Left ventricle myocardium inferior (tissue), 1 donor: ENCODE measurements at regions not wholly inside any gene's neighbourhood (a gene's known extent, or its start where the extent isn't known, plus 50 kb on each side); places are given as distances from the start of the nearest gene placed in this dataset.

Experiments
- DNase-seq: peaks from one replicate; pipeline ENCODE4 v3.0.0-alpha.2; 2020
- H3K27ac ChIP-seq: fragments of 200-600 bp; replicated peaks from 2 replicates; pipeline ENCODE4 v1.8.0; 2021
- H3K27me3 ChIP-seq: fragments of 200-600 bp; 2 replicates; pipeline ENCODE4 v1.8.0; 2021; ENCODE audit warnings: low read depth
- H3K36me3 ChIP-seq: fragments of 200-600 bp; 2 replicates; pipeline ENCODE4 v1.8.0; 2021
- H3K4me1 ChIP-seq: fragments of 200-600 bp; 2 replicates; pipeline ENCODE4 v1.8.0; 2021
- H3K4me3 ChIP-seq: fragments of 200-600 bp; 2 replicates; pipeline ENCODE4 v1.8.0; 2021; ENCODE audit warnings: mild to moderate bottlenecking, moderate library complexity
- H3K9me3 ChIP-seq: fragments of 200-600 bp; replicated peaks from 2 replicates; pipeline ENCODE4 v1.8.0; 2021
- intact Hi-C: fragments of 100-400 bp; cut with micrococcal nuclease; formaldehyde crosslinking; loops from one replicate; pipeline ENCODE4 v1.11.0; 2022
- TF ChIP-seq, protein P1 (sequence below): fragments of 200-600 bp; IDR thresholded peaks from 2 replicates; pipeline ENCODE4 v1.8.0; 2021; ENCODE audit warnings: antibody characterized with exemption, mild to moderate bottlenecking, borderline replicate concordance
- donor health status: DM: no; HTN: yes; CAD: no; lungs with severe emphysema.

DNA sequence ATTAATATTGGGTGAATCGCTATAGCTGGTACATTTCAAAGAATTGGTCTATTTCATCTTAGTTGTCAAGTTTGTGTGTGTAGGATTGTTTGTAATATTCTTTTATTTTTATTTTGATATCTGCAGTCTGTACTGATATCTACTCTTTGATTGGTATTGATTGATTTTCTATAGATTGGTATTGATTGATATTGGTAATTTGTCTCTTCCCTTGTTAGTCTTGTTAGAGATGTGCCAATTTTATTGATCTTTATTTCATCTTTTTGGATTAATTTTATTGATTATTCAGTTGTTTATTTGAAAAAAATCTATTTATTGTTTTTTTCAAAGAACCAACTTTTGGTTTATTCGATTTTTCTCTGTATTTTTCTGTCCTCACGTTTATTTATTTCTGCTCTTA, 61.4 kb downstream of the TM2D3 start:
- Histone ChIP-seq H3K9me3 (peaks cover 18% of the 10 kb centered on the region), H3K27ac (no peak overlapping the region), H3K4me3 (no peak overlapping the region), H3K36me3 (no peaks in the 10 kb centered on the region), H3K4me1 (no peaks in the 10 kb centered on the region), H3K27me3 (no peaks in the 10 kb centered on the region)
- no peak for DNase-seq
- intact Hi-C loops, result no loop called here
- TF ChIP-seq, protein P1, sequence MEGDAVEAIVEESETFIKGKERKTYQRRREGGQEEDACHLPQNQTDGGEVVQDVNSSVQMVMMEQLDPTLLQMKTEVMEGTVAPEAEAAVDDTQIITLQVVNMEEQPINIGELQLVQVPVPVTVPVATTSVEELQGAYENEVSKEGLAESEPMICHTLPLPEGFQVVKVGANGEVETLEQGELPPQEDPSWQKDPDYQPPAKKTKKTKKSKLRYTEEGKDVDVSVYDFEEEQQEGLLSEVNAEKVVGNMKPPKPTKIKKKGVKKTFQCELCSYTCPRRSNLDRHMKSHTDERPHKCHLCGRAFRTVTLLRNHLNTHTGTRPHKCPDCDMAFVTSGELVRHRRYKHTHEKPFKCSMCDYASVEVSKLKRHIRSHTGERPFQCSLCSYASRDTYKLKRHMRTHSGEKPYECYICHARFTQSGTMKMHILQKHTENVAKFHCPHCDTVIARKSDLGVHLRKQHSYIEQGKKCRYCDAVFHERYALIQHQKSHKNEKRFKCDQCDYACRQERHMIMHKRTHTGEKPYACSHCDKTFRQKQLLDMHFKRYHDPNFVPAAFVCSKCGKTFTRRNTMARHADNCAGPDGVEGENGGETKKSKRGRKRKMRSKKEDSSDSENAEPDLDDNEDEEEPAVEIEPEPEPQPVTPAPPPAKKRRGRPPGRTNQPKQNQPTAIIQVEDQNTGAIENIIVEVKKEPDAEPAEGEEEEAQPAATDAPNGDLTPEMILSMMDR, result no peak

DNA sequence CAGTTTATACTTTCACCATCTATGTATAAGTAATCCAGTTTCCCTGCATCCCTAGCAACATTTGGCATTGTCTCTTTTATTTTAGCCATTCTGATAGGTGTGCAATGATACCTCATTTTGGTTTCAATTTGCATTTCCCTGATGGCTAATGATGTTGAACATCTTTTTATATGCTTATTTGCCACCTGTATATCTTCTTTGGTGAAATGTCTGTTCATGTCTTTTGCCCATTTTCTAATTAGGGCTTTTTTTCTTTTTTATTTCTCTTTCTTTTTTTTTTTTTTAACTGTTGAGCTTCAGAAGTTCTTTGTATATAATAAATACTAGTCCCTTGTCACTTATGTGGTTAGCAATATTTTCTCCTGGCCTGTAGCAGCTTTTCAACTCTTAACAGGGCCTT, 68.9 kb downstream of the TM2D3 start:
- TF ChIP-seq, protein P1, result no peak
- H3K4me3 ChIP-seq, result no peak overlapping the region
- no peak overlapping the region for H3K27ac ChIP-seq
- no peaks in the 10 kb centered on the region for H3K27me3 ChIP-seq
- H3K9me3 ChIP-seq, result peaks cover 12% of the 10 kb centered on the region
- peaks cover 8% of the 10 kb centered on the region for H3K4me1 ChIP-seq
- DNase-seq, result no peak
- intact Hi-C loops, result no loop called here
- H3K36me3 ChIP-seq, result no peaks in the 10 kb centered on the region

DNA sequence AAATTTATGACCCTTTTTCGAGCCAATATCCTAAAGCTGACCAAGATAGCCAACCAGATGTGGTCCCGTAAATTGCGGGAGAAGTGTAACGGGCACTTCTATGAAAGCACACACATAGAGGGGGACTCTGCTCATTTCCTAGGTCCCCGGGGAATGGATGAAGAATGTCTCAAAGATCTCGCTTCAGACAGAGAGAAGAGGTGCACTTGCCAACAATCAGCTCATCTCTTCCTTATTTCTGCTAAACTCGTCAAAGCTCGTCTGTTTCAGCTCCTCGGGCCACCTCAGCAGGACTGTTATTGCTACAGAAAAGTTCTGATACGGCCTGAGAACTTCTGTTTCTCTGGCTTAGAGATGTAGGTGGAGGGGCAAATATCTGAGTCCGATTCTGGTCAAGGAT, 71.8 kb downstream of the TM2D3 start:
- H3K4me3 ChIP-seq, result no peak overlapping the region
- no peak for DNase-seq
- TF ChIP-seq, protein P1, result no peak
- H3K27me3 ChIP-seq, result no peaks in the 10 kb centered on the region
- H3K27ac ChIP-seq, result no peak overlapping the region
- intact Hi-C loops, result no loop called here
- no peaks in the 10 kb centered on the region for H3K36me3 ChIP-seq
- peaks cover 8% of the 10 kb centered on the region for H3K4me1 ChIP-seq
- H3K9me3 ChIP-seq, result peaks cover 12% of the 10 kb centered on the region

GRCh38 chr15:101579631-101580163, 72.5 kb downstream of the TM2D3 start:
- Histone ChIP-seq H3K27me3 (no peaks in the 10 kb centered on the region), H3K27ac (no peak overlapping the region), H3K4me3 (no peak overlapping the region), H3K4me1 (peaks cover 8% of the 10 kb centered on the region), H3K9me3 (peaks cover 12% of the 10 kb centered on the region), H3K36me3 (no peaks in the 10 kb centered on the region)
- TF ChIP-seq, protein P1, result no peak
- no peak for DNase-seq
- intact Hi-C loops, result no loop called here

- intact Hi-C loops, result no loop called here
- H3K36me3 ChIP-seq, result no peaks in the 10 kb centered on the region
- H3K4me3 ChIP-seq, result no peak overlapping the region
- TF ChIP-seq, protein P1, result peak; percentile 67
- H3K27me3 ChIP-seq, result no peaks in the 10 kb centered on the region
- H3K9me3 ChIP-seq, result peaks cover 7% of the 10 kb centered on the region
- H3K27ac ChIP-seq, result no peak overlapping the region
- H3K4me1 ChIP-seq, result peaks cover 8% of the 10 kb centered on the region
- peak; percentile 44 for DNase-seq
Measured at GRCh38 chr15:101578443-101578894, 73.7 kb downstream of the TM2D3 start.

DNA sequence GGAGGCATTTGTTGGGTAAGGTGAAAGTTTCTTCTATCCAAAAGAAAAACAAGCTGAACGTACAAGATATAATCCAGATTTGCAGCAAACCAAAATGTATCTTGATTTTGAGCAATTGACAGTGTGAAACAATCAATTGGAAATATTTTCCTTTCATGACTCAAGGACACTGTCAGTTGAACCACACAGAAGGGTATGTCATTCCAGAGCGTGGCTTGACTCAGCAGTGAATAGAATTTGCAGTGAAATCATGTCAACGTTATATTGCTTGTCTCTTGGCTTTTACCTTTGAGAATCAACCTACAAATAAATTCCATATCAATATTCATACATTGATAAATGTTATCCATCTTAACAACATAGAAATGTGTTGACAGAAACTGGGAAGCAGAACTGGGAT, 78.2 kb downstream of the TM2D3 start:
- DNase-seq, result no peak
- Histone ChIP-seq H3K36me3 (no peaks in the 10 kb centered on the region), H3K4me3 (no peak overlapping the region), H3K4me1 (no peaks in the 10 kb centered on the region), H3K27ac (no peak overlapping the region), H3K9me3 (no peaks in the 10 kb centered on the region), H3K27me3 (no peaks in the 10 kb centered on the region)
- intact Hi-C loops, result no loop called here
- TF ChIP-seq, protein P1, result no peak
